HCT116 (cell line): ENCODE measurements at regions not wholly inside any gene's neighbourhood (a gene's known extent, or its start where the extent isn't known, plus 50 kb on each side); places are given as distances from the start of the nearest gene placed in this dataset.

Source experiments
- ATAC-seq: fragments of 200-7000 bp; cut with Tn5 transposase; 2 replicates; pipeline ENCODE4 v1.9.1; 2020; ENCODE audit warnings: mild to moderate bottlenecking, moderate library complexity
- BruUV-seq: library from RNA; stranded (reverse); fragments of 400-500 nt; replicated peaks from 2 replicates; lab custom pipeline; 2021; lab: Mats Ljungman, UMichigan
- CTCF ChIA-PET: fragments of 300-600 bp; sonication (Branson Sonifier 250); formaldehyde crosslinking; loops from one replicate; lab custom pipeline; 2021; ENCODE audit warnings: antibody characterized with exemption; lab: Charles Lee
- POLR2A ChIA-PET: fragments of 300-600, 350-600 bp; sonication (Branson Sonifier 250); formaldehyde crosslinking; loops from one replicate; lab custom pipeline; 2021; ENCODE audit warnings: antibody characterized with exemption; lab: Charles Lee
- RAD21 ChIA-PET, 2 experiments: fragments of 300-600 bp; sonication (Branson Sonifier 250); formaldehyde crosslinking; loops; one replicate each; lab custom pipeline; 2023; ENCODE audit warnings: low total read pairs in 2 of 2; ENCODE audit not compliant: uncharacterized antibody in 2 of 2, unreplicated experiment in 2 of 2, low non-redundant PET in 1 of 2; lab: Charles Lee
- DNase-seq: peaks from one replicate; pipeline ENCODE4 v3.0.0-alpha.2; 2010; ENCODE audit warnings: low read depth, low spot score
- H2AFZ ChIP-seq: fragments of 200-600 bp; shearing (Covaris generic), sonication (generic); 2 replicates; pipeline ENCODE4 v1.6.1; 2017; ENCODE audit warnings: low read depth, mixed run types, mixed read lengths, antibody characterized with exemption, low read length; ENCODE audit not compliant: poor library complexity, severe bottlenecking
- H3K27ac ChIP-seq: 2 replicates; pipeline ENCODE4 v1.5.1; 2012; ENCODE audit warnings: low read depth, low read length
- H3K27me3 ChIP-seq: fragments of 200-600 bp; sonication (generic); 2 replicates; pipeline ENCODE4 v1.6.1; 2016; ENCODE audit warnings: mixed run types, low read length, mixed read lengths; ENCODE audit not compliant: insufficient read depth
- H3K36me3 ChIP-seq, 2 experiments: fragments of 200-500 bp in 1 of 2; fragments of 200-600 bp in 1 of 2; sonication (Bioruptor generic) in 1 of 2; sonication (generic) in 1 of 2; 2 replicates each; pipeline versions ENCODE4 v1.5.1 to v1.6.1; 2014 to 2016; ENCODE audit warnings: low read length in 2 of 2, inconsistent platforms in 1 of 2, mixed read lengths in 1 of 2, mixed run types in 1 of 2; ENCODE audit not compliant: insufficient read depth in 2 of 2, control insufficient read depth in 1 of 2
- H3K4me1 ChIP-seq, 2 experiments: fragments of 200-600 bp in 1 of 2; sonication (generic) in 1 of 2; 2 replicates each; pipeline versions ENCODE4 v1.5.1 to v1.6.1; 2012 to 2017; ENCODE audit warnings: low read length in 2 of 2, inconsistent platforms in 1 of 2, mild to moderate bottlenecking in 1 of 2, mixed read lengths in 1 of 2, mixed run types in 1 of 2, moderate library complexity in 1 of 2; ENCODE audit not compliant: insufficient read depth in 2 of 2, control insufficient read depth in 1 of 2
- H3K4me2 ChIP-seq: fragments of 200-600 bp; sonication (generic); 2 replicates; pipeline ENCODE4 v1.6.1; 2017; ENCODE audit warnings: mixed run types, low read length, mixed read lengths
- H3K4me3 ChIP-seq, 2 experiments: fragments of 200-600 bp in 1 of 2; sonication (generic) in 1 of 2; replicated peaks in 1 of 2; 2 replicates each; pipeline ENCODE4 v1.5.1; 2011 to 2016; ENCODE audit warnings: low read length in 2 of 2, control low read depth in 1 of 2, low read depth in 1 of 2, mild to moderate bottlenecking in 1 of 2, mixed read lengths in 1 of 2, mixed run types in 1 of 2
- H3K79me2 ChIP-seq: fragments of 200-600 bp; sonication (generic); 2 replicates; pipeline ENCODE4 v1.6.1; 2017; ENCODE audit warnings: mild to moderate bottlenecking, mixed run types, low read length, moderate library complexity, mixed read lengths; ENCODE audit not compliant: insufficient read depth
- H3K9ac ChIP-seq: fragments of 200-600 bp; sonication (generic); 2 replicates; pipeline ENCODE4 v1.6.1; 2016; ENCODE audit warnings: low read length, mixed read lengths
- H3K9me2 ChIP-seq: fragments of 200-600 bp; sonication (generic), shearing (Covaris generic); 2 replicates; pipeline ENCODE4 v1.6.1; 2017; ENCODE audit warnings: mixed run types, mild to moderate bottlenecking, moderate library complexity; ENCODE audit not compliant: insufficient read depth
- H3K9me3 ChIP-seq, 2 experiments: fragments of 200-500 bp in 1 of 2; fragments of 200-600 bp in 1 of 2; sonication (Bioruptor generic) in 1 of 2; sonication (generic) in 1 of 2; 2 replicates each; pipeline ENCODE4 v1.6.1; 2014 to 2017; ENCODE audit warnings: low read length in 2 of 2, mixed read lengths in 2 of 2, inconsistent platforms in 1 of 2, low read depth in 1 of 2, mild to moderate bottlenecking in 1 of 2, mixed run types in 1 of 2, moderate library complexity in 1 of 2; ENCODE audit not compliant: control insufficient read depth in 1 of 2, insufficient read depth in 1 of 2
- H4K20me1 ChIP-seq: fragments of 200-600 bp; sonication (generic), shearing (Covaris generic); 2 replicates; pipeline ENCODE4 v1.6.1; 2017; ENCODE audit warnings: mixed run types, mild to moderate bottlenecking, moderate library complexity; ENCODE audit not compliant: insufficient read depth
- CBX3 ChIP-seq: IDR thresholded peaks from 2 replicates; pipeline ENCODE4 v1.6.1; 2012; ENCODE audit warnings: low read depth
- CEBPB ChIP-seq: IDR thresholded peaks from 2 replicates; pipeline ENCODE4 v1.6.1; 2012; ENCODE audit warnings: low read depth
- EGR1 ChIP-seq: IDR thresholded peaks from 2 replicates; pipeline ENCODE4 v1.6.1; 2012; ENCODE audit warnings: low read depth
- JUND ChIP-seq: IDR thresholded peaks from 2 replicates; pipeline ENCODE4 v1.6.1; 2012
- POLR2A ChIP-seq: IDR thresholded peaks from 2 replicates; pipeline ENCODE4 v1.7.0; 2011; ENCODE audit warnings: borderline replicate concordance; ENCODE audit not compliant: insufficient read depth, insufficient read length; ENCODE audit errors: extremely low read depth
- POLR2AphosphoS5 ChIP-seq: IDR thresholded peaks from 2 replicates; pipeline ENCODE4 v1.6.1; 2011; ENCODE audit warnings: mild to moderate bottlenecking, low read depth, low read length, moderate library complexity
- RAD21 ChIP-seq: IDR thresholded peaks from 2 replicates; pipeline ENCODE4 v1.6.1; 2012; ENCODE audit warnings: low read depth, mild to moderate bottlenecking
- SIN3A ChIP-seq: IDR thresholded peaks from 2 replicates; pipeline ENCODE4 v1.6.1; 2012; ENCODE audit warnings: low read depth
- SRF ChIP-seq: IDR thresholded peaks from 2 replicates; pipeline ENCODE4 v1.6.1; 2012; ENCODE audit warnings: low read depth
- ZFX ChIP-seq: fragments of 450-650 bp; IDR thresholded peaks from 2 replicates; pipeline ENCODE4 v1.6.1; 2017
- ZNF274 ChIP-seq: fragments of 200-500 bp; sonication (Bioruptor generic); IDR thresholded peaks from 2 replicates; pipeline ENCODE4 v1.6.1; 2014; ENCODE audit warnings: mild to moderate bottlenecking, low read depth, low read length, inconsistent platforms
- intact Hi-C: fragments of 100-400 bp; cut with micrococcal nuclease; formaldehyde crosslinking; loops from 2 replicates; pipeline ENCODE4 v1.10.0; 2022
- TF ChIP-seq, protein P1 (sequence below): IDR thresholded peaks from 2 replicates; pipeline ENCODE4 v1.6.1; 2012
- TF ChIP-seq, protein P2 (sequence below): IDR thresholded peaks from 2 replicates; pipeline ENCODE4 v1.6.1; 2012
- TF ChIP-seq, protein P3 (sequence below): IDR thresholded peaks from 2 replicates; pipeline ENCODE4 v1.6.1; 2011; ENCODE audit warnings: mild to moderate bottlenecking, low read length, moderate library complexity; ENCODE audit not compliant: insufficient replicate concordance; ENCODE audit errors: extremely low read depth
- TF ChIP-seq, protein P4 (sequence below), 3 experiments: fragments of 200-600 bp in 1 of 3; sonication (generic) in 1 of 3; IDR thresholded peaks in 2 of 3; conservative IDR thresholded peaks in 1 of 3; 2 replicates each; pipeline ENCODE4 v1.5.1; 2012 to 2017; ENCODE audit warnings: low read depth in 2 of 3, low read length in 2 of 3, antibody characterized with exemption in 1 of 3, borderline replicate concordance in 1 of 3, control low read depth in 1 of 3, mild to moderate bottlenecking in 1 of 3, mixed read lengths in 1 of 3, mixed run types in 1 of 3, moderate library complexity in 1 of 3; ENCODE audit not compliant: insufficient read depth in 1 of 3

DNA sequence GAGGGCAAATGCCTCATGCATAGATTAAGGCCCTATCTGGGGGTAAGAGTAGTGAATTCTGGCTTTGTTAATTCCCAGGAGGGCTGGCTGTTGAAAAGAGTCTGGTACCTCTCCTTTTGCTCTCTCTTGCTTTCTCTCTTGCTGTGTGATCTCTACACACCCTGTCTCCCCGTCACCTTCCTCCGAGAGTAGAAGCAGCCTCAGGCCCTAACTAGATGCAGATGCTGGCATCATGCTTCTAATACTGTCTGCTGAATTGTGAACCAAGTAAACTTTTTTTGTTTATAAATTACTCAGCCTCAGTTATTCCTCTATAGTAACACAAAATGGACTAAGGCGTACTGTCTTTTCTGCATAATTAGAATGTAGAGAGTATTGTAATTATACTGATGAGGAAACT, 908.1 kb downstream of the DIPK2A start:
- H3K27me3 ChIP-seq: no peaks in the 10 kb centered on the region
- H4K20me1 ChIP-seq: no peaks in the 10 kb centered on the region
- no peaks in the 10 kb centered on the region for H3K36me3 ChIP-seq
- H2AFZ ChIP-seq: no peak overlapping the region
- intact Hi-C loops: no loop called here
- H3K79me2 ChIP-seq: no peaks in the 10 kb centered on the region
- ChIA-PET POLR2A (no interaction called here), RAD21 (no interaction called here), CTCF (no interaction called here)
- H3K4me3 ChIP-seq: no peak overlapping the region
- no peaks in the 10 kb centered on the region for H3K9me2 ChIP-seq
- H3K4me2 ChIP-seq: no peak overlapping the region
- no peaks in the 10 kb centered on the region for H3K9me3 ChIP-seq
- no peak overlapping the region for H3K27ac ChIP-seq
- no peaks in the 10 kb centered on the region for H3K4me1 ChIP-seq
- BruUV-seq: no TSS peak
- DNase-seq (no peak), ATAC-seq (no peak)
- no peak for TF ChIP-seq POLR2A
- no peak for TF ChIP-seq EGR1
- no peak for TF ChIP-seq POLR2AphosphoS5
- no peak for TF ChIP-seq ZFX
- TF ChIP-seq, protein P1, sequence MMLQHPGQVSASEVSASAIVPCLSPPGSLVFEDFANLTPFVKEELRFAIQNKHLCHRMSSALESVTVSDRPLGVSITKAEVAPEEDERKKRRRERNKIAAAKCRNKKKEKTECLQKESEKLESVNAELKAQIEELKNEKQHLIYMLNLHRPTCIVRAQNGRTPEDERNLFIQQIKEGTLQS: no peak
- no peak overlapping the region for H3K9ac ChIP-seq

DNA sequence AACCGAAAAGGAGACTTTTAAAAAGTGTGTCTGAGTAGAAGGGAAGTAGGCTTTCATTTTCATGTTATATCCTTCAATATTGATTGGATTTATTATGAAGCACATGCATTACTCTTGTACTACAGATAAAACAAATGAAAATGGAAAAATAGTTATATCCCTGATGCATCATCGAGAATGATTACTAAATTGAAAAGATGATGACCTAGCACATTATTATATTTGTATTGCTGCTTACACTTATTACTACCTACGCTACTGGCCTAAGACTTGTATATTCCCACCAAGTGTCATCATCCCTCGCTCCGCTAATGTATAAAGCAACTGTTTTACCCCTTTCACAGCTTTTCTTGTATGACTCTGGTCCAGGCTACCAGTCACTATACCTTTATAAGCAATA, 922.4 kb downstream of the DIPK2A start:
- no peaks in the 10 kb centered on the region for H3K9me3 ChIP-seq
- H3K4me3 ChIP-seq: no peak overlapping the region
- POLR2A ChIA-PET: no interaction called here
- no peak for DNase-seq
- ATAC-seq: no peak
- H3K36me3 ChIP-seq: no peaks in the 10 kb centered on the region
- no peaks in the 10 kb centered on the region; the same call in 1 of the 2 replicates for H4K20me1 ChIP-seq
- H3K27me3 ChIP-seq: no peaks in the 10 kb centered on the region
- no peaks in the 10 kb centered on the region for H3K4me1 ChIP-seq
- no peak overlapping the region for H2AFZ ChIP-seq
- H3K27ac ChIP-seq: no peak overlapping the region
- intact Hi-C loops: no loop called here
- H3K9me2 ChIP-seq: no peaks in the 10 kb centered on the region
- no peak overlapping the region for H3K4me2 ChIP-seq
- no peaks in the 10 kb centered on the region for H3K79me2 ChIP-seq
- no peak overlapping the region for H3K9ac ChIP-seq
- BruUV-seq: no TSS peak
- CTCF ChIA-PET: no interaction called here
- RAD21 ChIA-PET: no interaction called here
- TF ChIP-seq, protein P2, sequence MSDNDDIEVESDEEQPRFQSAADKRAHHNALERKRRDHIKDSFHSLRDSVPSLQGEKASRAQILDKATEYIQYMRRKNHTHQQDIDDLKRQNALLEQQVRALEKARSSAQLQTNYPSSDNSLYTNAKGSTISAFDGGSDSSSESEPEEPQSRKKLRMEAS: no peak
- TF ChIP-seq CBX3 (no peak), EGR1 (no peak), SRF (no peak), CEBPB (no peak), SIN3A (no peak), RAD21 (no peak), POLR2AphosphoS5 (no peak), POLR2A (no peak), ZNF274 (no peak), JUND (no peak)
- TF ChIP-seq, protein P1: no peak
- TF ChIP-seq, protein P3, sequence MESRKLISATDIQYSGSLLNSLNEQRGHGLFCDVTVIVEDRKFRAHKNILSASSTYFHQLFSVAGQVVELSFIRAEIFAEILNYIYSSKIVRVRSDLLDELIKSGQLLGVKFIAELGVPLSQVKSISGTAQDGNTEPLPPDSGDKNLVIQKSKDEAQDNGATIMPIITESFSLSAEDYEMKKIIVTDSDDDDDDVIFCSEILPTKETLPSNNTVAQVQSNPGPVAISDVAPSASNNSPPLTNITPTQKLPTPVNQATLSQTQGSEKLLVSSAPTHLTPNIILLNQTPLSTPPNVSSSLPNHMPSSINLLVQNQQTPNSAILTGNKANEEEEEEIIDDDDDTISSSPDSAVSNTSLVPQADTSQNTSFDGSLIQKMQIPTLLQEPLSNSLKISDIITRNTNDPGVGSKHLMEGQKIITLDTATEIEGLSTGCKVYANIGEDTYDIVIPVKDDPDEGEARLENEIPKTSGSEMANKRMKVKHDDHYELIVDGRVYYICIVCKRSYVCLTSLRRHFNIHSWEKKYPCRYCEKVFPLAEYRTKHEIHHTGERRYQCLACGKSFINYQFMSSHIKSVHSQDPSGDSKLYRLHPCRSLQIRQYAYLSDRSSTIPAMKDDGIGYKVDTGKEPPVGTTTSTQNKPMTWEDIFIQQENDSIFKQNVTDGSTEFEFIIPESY: no peak
- TF ChIP-seq, protein P4, sequence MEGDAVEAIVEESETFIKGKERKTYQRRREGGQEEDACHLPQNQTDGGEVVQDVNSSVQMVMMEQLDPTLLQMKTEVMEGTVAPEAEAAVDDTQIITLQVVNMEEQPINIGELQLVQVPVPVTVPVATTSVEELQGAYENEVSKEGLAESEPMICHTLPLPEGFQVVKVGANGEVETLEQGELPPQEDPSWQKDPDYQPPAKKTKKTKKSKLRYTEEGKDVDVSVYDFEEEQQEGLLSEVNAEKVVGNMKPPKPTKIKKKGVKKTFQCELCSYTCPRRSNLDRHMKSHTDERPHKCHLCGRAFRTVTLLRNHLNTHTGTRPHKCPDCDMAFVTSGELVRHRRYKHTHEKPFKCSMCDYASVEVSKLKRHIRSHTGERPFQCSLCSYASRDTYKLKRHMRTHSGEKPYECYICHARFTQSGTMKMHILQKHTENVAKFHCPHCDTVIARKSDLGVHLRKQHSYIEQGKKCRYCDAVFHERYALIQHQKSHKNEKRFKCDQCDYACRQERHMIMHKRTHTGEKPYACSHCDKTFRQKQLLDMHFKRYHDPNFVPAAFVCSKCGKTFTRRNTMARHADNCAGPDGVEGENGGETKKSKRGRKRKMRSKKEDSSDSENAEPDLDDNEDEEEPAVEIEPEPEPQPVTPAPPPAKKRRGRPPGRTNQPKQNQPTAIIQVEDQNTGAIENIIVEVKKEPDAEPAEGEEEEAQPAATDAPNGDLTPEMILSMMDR (IDR thresholded peaks at IDR 0.05 in 2 of 3, conservative IDR thresholded peaks at IDR 0.05 in 1 of 3; ENCODE audit: borderline replicate concordance in 1 of 3, insufficient read depth in 1 of 3, low read depth in 2 of 3, low read length in 2 of 3): no peak
